GM18907 (cell line): ENCODE measurements at regions not wholly inside any gene's neighbourhood (a gene's known extent, or its start where the extent isn't known, plus 50 kb on each side); places are given as distances from the start of the nearest gene placed in this dataset.

Experiments
- ATAC-seq: cut with Tn5 transposase; IDR thresholded peaks from one replicate; pipeline ENCODE4 v1.9.1; 2021; ENCODE audit warnings: mild to moderate bottlenecking, moderate library complexity; ENCODE audit not compliant: unreplicated experiment

GRCh38 chr2:16006537-16007166, 66.3 kb downstream of the MYCN start:
- no peak for ATAC-seq

- no peak for ATAC-seq
Measured at GRCh38 chr2:16005816-16006536, 65.6 kb downstream of the MYCN start.

- no peak for ATAC-seq
Measured at GRCh38 chr2:16005389-16005788, 65.0 kb downstream of the MYCN start.

GRCh38 chr2:16003809-16004208, 63.5 kb downstream of the MYCN start:
- ATAC-seq, result no peak

- ATAC-seq, result no peak
Measured at GRCh38 chr2:16003152-16003551, 62.8 kb downstream of the MYCN start.

GRCh38 chr2:16002575-16002974, 62.2 kb downstream of the MYCN start:
- ATAC-seq, result no peak

- ATAC-seq, result no peak
Measured at GRCh38 chr2:16002144-16002543, 61.8 kb downstream of the MYCN start.

- no peak for ATAC-seq
Measured at GRCh38 chr2:16000642-16001041, 60.3 kb downstream of the MYCN start.

GRCh38 chr2:15999596-16000469, 59.5 kb downstream of the MYCN start:
- ATAC-seq, result no peak

GRCh38 chr2:15997728-15998280, 57.5 kb downstream of the MYCN start:
- ATAC-seq, result no peak

- no peak for ATAC-seq
Measured at GRCh38 chr2:15996536-15997423, 56.4 kb downstream of the MYCN start.
